ENCODE measurements at regions not wholly inside any gene's neighbourhood (a gene's known extent, or its start where the extent isn't known, plus 50 kb on each side); places are given as distances from the start of the nearest gene placed in this dataset.

- H3K9me3 ChIP-seq = no peaks in the 10 kb centered on the region
- no peak overlapping the region for H3K4me3 ChIP-seq
- intact Hi-C loops (cut with DNase I) = no loop called here
- ATAC-seq = no peak
- H3K27me3 ChIP-seq = no peaks in the 10 kb centered on the region
- H3K36me3 ChIP-seq (replicated peaks in 1 of 2; ENCODE audit: insufficient read depth in 1 of 2, low read depth in 2 of 2) = no peaks in the 10 kb centered on the region
- no peak for DNase-seq
- H3K27ac ChIP-seq = no peak overlapping the region
- no peaks in the 10 kb centered on the region for H3K4me1 ChIP-seq
- TF ChIP-seq POLR2A (IDR thresholded peaks at IDR 0.05) = no peak
- TF ChIP-seq, protein P1, sequence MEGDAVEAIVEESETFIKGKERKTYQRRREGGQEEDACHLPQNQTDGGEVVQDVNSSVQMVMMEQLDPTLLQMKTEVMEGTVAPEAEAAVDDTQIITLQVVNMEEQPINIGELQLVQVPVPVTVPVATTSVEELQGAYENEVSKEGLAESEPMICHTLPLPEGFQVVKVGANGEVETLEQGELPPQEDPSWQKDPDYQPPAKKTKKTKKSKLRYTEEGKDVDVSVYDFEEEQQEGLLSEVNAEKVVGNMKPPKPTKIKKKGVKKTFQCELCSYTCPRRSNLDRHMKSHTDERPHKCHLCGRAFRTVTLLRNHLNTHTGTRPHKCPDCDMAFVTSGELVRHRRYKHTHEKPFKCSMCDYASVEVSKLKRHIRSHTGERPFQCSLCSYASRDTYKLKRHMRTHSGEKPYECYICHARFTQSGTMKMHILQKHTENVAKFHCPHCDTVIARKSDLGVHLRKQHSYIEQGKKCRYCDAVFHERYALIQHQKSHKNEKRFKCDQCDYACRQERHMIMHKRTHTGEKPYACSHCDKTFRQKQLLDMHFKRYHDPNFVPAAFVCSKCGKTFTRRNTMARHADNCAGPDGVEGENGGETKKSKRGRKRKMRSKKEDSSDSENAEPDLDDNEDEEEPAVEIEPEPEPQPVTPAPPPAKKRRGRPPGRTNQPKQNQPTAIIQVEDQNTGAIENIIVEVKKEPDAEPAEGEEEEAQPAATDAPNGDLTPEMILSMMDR (IDR thresholded peaks at IDR 0.05) = no peak
These were observed 546.0 kb upstream of the EPHA5 start for GRCh38 chr4:66216252-66216651.

DNA sequence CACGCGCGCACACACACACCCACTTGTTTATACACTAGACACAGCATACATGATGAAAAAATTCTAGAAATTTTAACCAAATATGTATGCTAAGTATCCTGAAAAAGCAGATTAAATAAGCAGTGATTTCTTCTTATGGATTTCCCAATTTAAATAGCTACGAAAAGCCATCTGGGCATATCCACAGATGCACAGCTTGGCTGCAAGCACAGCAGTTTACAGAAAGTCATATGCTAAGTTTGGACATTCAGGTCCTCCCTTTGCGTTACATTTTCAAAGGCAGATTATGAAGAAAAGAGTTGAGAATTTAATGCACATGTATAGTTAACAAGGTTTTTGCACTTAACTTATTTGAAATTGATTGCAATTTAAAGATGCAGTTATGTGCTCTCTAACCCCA is 542.2 kb upstream of the EPHA5 start:
- DNase-seq (no peak), ATAC-seq (no peak)
- no peaks in the 10 kb centered on the region for H3K36me3 ChIP-seq (replicated peaks in 1 of 2; ENCODE audit: insufficient read depth in 1 of 2, low read depth in 2 of 2)
- H3K27ac ChIP-seq = no peak overlapping the region
- no peaks in the 10 kb centered on the region for H3K27me3 ChIP-seq
- H3K9me3 ChIP-seq = no peaks in the 10 kb centered on the region
- H3K4me3 ChIP-seq = no peak overlapping the region
- no peak for TF ChIP-seq POLR2A (IDR thresholded peaks at IDR 0.05)
- TF ChIP-seq, protein P1 (IDR thresholded peaks at IDR 0.05) = no peak
- intact Hi-C loops (cut with DNase I) = no loop called here
- WGBS, 2 donors = 80 to 87% methylated on average over 5 of the region's 5 CpGs
- no peaks in the 10 kb centered on the region for H3K4me1 ChIP-seq

GRCh38 chr4:66204534-66205247 is 534.4 kb upstream of the EPHA5 start:
- H3K27me3 ChIP-seq = no peaks in the 10 kb centered on the region
- H3K4me3 ChIP-seq = no peak overlapping the region
- no peak for TF ChIP-seq POLR2A (IDR thresholded peaks at IDR 0.05)
- TF ChIP-seq, protein P1 (IDR thresholded peaks at IDR 0.05) = no peak
- H3K4me1 ChIP-seq = no peaks in the 10 kb centered on the region
- DNase-seq = no peak
- ATAC-seq = no peak
- intact Hi-C loops (cut with DNase I) = no loop called here
- 20 to 27% methylated on average over 3 of the region's 3 CpGs for WGBS, 2 donors
- no peaks in the 10 kb centered on the region for H3K9me3 ChIP-seq
- H3K27ac ChIP-seq = no peak overlapping the region
- no peaks in the 10 kb centered on the region for H3K36me3 ChIP-seq (replicated peaks in 1 of 2; ENCODE audit: insufficient read depth in 1 of 2, low read depth in 2 of 2)

- DNase-seq (no peak), ATAC-seq (no peak)
- no peak overlapping the region for H3K4me3 ChIP-seq
- TF ChIP-seq, protein P1 (IDR thresholded peaks at IDR 0.05) = no peak
- TF ChIP-seq POLR2A (IDR thresholded peaks at IDR 0.05) = no peak
- no peaks in the 10 kb centered on the region for H3K4me1 ChIP-seq
- no peaks in the 10 kb centered on the region for H3K36me3 ChIP-seq (replicated peaks in 1 of 2; ENCODE audit: insufficient read depth in 1 of 2, low read depth in 2 of 2)
- 69 to 70% methylated on average over 4 of the region's 4 CpGs for WGBS, 2 donors
- no peaks in the 10 kb centered on the region for H3K27me3 ChIP-seq
- H3K9me3 ChIP-seq = no peaks in the 10 kb centered on the region
- H3K27ac ChIP-seq = no peak overlapping the region
- intact Hi-C loops (cut with DNase I) = no loop called here
These were observed 532.6 kb upstream of the EPHA5 start for GRCh38 chr4:66202870-66203269.

- intact Hi-C loops (cut with DNase I) = no loop called here
- Histone ChIP-seq H3K36me3 (replicated peaks in 1 of 2; ENCODE audit: insufficient read depth in 1 of 2, low read depth in 2 of 2) (no peaks in the 10 kb centered on the region), H3K27me3 (no peaks in the 10 kb centered on the region), H3K4me1 (no peaks in the 10 kb centered on the region), H3K9me3 (no peaks in the 10 kb centered on the region), H3K4me3 (no peak overlapping the region), H3K27ac (no peak overlapping the region)
- no peak for DNase-seq
- TF ChIP-seq POLR2A (IDR thresholded peaks at IDR 0.05) = no peak
- TF ChIP-seq, protein P1 (IDR thresholded peaks at IDR 0.05) = no peak
- WGBS, 2 donors = 9 to 22% methylated on average over 1 of the region's 1 CpG
- ATAC-seq = no peak
These were observed 527.2 kb upstream of the EPHA5 start for GRCh38 chr4:66197451-66197850.
